ENCODE measurements at regions not wholly inside any gene's neighbourhood (a gene's known extent, or its start where the extent isn't known, plus 50 kb on each side); places are given as distances from the start of the nearest gene placed in this dataset.

DNA sequence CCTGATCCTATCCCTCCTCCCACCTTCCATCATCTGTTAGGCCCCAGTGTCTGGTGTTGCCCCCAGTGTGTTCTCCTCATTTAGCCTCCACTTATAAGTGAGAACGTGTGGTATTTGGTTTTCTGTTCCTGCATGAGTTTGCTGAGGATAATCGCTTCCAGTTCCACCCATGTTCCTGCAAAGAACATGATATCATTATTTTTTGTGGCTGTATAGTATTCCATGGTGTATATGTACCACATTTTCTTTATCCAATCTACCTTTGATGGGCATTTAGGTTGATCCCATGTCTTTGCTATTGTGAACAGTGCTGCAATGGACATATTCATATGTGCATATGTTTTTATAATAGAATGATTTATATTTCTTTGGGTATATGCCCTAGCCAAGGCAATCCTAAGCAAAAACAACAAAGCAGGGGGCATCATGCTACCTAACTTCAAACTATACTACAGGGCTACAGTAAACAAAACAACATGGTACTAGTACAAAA lies 142.9 kb downstream of the TNFSF18 start:
- no peak for DNase-seq (ENCODE audit: low spot score in 2 of 2, unreplicated experiment in 2 of 2)

DNA sequence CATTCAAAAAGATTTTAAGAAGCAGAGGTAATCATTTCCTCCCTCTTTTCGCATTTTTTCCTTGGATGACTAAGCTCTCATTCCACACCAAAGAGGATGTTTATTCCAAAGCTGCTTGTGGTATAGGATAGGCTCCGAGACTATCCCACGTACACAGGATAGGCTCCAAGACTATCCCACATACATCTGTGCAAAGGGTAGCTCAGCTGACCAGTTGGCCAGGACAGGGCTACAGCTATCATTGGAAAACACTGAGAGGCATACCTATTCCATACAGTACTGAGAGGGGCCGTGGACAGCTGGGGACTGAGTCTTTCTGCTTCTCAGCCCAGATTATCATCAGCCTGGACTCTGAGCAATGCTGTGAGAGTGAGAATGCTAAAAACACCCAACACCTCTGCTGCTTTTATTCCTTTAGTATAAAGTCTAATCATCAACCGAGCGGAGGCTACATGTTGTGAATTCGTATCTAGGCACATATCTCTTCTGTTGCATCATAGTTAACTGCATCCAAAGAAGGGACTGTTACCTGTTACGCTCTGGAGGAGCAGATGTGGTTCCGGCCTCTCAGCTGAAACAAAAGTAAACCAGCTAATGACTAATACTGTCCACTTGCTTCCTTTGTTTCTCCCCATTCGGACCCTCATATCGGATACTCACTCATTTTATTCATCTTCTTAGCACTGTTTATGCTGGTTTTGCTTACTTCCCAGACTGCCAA lies 141.0 kb downstream of the TNFSF18 start:
- H3K4me3 Mint-ChIP-seq = no peak overlapping the region
- peaks cover 14% of the 10 kb centered on the region for H3K36me3 Mint-ChIP-seq
- H3K27me3 Mint-ChIP-seq (ENCODE audit: low read depth) = no peaks in the 10 kb centered on the region
- no peak for DNase-seq (ENCODE audit: low spot score in 2 of 2, unreplicated experiment in 2 of 2)
- no peak overlapping the region for H3K27ac Mint-ChIP-seq
- H3K9me3 Mint-ChIP-seq = peaks cover 40% of the 10 kb centered on the region
- peaks cover 10% of the 10 kb centered on the region for H3K4me1 Mint-ChIP-seq
- TF ChIP-seq, protein P1, sequence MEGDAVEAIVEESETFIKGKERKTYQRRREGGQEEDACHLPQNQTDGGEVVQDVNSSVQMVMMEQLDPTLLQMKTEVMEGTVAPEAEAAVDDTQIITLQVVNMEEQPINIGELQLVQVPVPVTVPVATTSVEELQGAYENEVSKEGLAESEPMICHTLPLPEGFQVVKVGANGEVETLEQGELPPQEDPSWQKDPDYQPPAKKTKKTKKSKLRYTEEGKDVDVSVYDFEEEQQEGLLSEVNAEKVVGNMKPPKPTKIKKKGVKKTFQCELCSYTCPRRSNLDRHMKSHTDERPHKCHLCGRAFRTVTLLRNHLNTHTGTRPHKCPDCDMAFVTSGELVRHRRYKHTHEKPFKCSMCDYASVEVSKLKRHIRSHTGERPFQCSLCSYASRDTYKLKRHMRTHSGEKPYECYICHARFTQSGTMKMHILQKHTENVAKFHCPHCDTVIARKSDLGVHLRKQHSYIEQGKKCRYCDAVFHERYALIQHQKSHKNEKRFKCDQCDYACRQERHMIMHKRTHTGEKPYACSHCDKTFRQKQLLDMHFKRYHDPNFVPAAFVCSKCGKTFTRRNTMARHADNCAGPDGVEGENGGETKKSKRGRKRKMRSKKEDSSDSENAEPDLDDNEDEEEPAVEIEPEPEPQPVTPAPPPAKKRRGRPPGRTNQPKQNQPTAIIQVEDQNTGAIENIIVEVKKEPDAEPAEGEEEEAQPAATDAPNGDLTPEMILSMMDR (IDR thresholded peaks at IDR 0.05; ENCODE audit: unreplicated experiment) = no peak

More for the DNA sequence above, 142.9 kb downstream of the TNFSF18 start:
- no peak overlapping the region for H3K4me3 Mint-ChIP-seq
- H3K27me3 Mint-ChIP-seq (ENCODE audit: low read depth) = no peaks in the 10 kb centered on the region
- no peak overlapping the region for H3K27ac Mint-ChIP-seq
- peaks cover 10% of the 10 kb centered on the region for H3K4me1 Mint-ChIP-seq
- peaks cover 6% of the 10 kb centered on the region for H3K36me3 Mint-ChIP-seq
- peaks cover 30% of the 10 kb centered on the region for H3K9me3 Mint-ChIP-seq
- TF ChIP-seq, protein P1 (IDR thresholded peaks at IDR 0.05; ENCODE audit: unreplicated experiment) = no peak

DNA sequence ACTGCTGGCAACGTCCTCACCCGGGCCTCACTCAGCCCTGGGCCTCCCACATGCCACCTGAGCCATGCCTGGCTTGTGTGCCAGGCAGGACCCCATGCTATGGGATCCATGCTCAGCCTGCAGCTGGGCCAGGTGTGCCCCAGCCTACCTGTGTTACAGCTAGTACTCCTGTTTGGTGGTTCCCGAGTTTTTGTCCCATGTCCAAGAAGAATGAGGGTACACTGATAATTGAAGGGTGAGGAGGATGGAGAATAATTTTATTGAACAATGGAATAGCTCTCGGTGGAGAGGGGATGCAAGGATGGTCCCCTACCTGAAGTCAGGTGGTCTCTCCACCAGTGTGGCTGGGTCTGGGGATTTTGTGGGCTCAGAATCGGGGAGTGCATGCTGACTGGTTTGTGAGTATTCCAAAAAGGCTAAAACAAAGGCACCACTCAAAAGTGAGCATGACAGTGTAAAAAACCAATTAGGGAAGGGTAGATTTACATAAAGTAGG lies 137.9 kb downstream of the TNFSF18 start:
- Mint-ChIP-seq H3K4me1 (peaks cover 18% of the 10 kb centered on the region), H3K9me3 (peaks cover 28% of the 10 kb centered on the region), H3K4me3 (no peak overlapping the region), H3K27me3 (ENCODE audit: low read depth) (no peaks in the 10 kb centered on the region), H3K36me3 (peaks cover 14% of the 10 kb centered on the region), H3K27ac (no peak overlapping the region)
- TF ChIP-seq, protein P1 (IDR thresholded peaks at IDR 0.05; ENCODE audit: unreplicated experiment) = no peak
- DNase-seq (ENCODE audit: low spot score in 2 of 2, unreplicated experiment in 2 of 2) = no peak

DNA sequence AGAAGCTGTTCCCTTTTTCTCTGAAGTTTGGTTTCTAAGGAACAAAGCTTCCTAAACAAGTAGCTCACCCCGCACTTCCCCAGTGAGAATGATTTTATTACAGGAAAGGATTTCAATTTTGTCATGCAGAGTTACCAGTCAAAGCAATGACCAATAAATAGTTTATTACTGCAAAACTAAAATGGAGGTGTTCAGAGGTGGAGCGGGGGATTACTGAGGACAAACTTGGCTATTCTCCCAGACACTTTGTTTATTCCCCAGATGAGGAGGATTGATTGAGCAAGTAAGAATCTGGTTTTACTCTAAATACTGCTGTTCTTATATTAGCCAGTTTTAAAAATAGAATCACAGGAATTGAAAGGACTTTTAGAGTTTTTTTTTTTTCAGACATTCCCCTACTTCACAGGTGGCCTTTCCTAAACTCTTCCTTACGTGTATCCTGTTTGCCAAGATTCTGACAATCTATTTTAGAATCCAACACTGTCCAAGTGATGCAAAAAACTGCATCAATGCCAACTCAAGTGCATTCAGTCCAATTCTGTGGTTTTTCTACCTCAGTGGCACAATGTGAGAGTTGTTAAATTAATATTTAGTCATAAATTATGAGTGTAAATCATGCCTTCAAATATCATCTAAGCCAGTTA lies 136.1 kb downstream of the TNFSF18 start:
- DNase-seq (ENCODE audit: low spot score in 2 of 2, unreplicated experiment in 2 of 2) = no peak
- peak overlapping the region; percentile 61 for H3K27ac Mint-ChIP-seq
- TF ChIP-seq, protein P1 (IDR thresholded peaks at IDR 0.05; ENCODE audit: unreplicated experiment) = no peak
- no peak overlapping the region for H3K4me3 Mint-ChIP-seq
- H3K4me1 Mint-ChIP-seq = peaks cover 22% of the 10 kb centered on the region
- no peaks in the 10 kb centered on the region for H3K27me3 Mint-ChIP-seq (ENCODE audit: low read depth)
- peaks cover 11% of the 10 kb centered on the region for H3K36me3 Mint-ChIP-seq
- H3K9me3 Mint-ChIP-seq = peaks cover 16% of the 10 kb centered on the region

DNA sequence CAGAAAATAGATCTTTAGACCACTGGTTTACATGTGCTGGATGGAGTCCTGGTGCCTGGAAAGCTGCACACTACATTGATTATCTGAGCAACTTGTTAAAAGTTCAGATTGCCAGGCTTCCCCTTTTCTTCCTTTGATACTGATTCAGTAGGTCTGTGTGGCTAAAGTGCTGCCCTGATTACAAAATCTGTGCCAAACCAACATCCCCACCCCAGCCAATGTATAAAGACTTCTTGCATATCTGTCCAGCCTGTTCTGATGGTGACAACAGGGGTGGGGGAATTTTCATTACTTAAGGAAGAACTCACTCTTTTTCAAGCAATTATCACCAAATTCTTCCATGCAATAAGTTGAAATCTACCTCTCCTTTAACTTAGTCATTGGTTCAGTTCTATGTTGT lies 135.5 kb downstream of the TNFSF18 start:
- peaks cover 11% of the 10 kb centered on the region for H3K36me3 Mint-ChIP-seq
- H3K4me1 Mint-ChIP-seq = peaks cover 22% of the 10 kb centered on the region
- no peaks in the 10 kb centered on the region for H3K27me3 Mint-ChIP-seq (ENCODE audit: low read depth)
- TF ChIP-seq, protein P1 (IDR thresholded peaks at IDR 0.05; ENCODE audit: unreplicated experiment) = no peak
- peak overlapping the region; percentile 43 for H3K27ac Mint-ChIP-seq
- no peak overlapping the region for H3K4me3 Mint-ChIP-seq
- H3K9me3 Mint-ChIP-seq = peaks cover 16% of the 10 kb centered on the region
- DNase-seq (ENCODE audit: low spot score in 2 of 2, unreplicated experiment in 2 of 2) = no peak

Measured in mesothelial cell of epicardium (in vitro differentiated cells).